K562 (cell line): ENCODE measurements at regions not wholly inside any gene's neighbourhood (a gene's known extent, or its start where the extent isn't known, plus 50 kb on each side); places are given as distances from the start of the nearest gene placed in this dataset.

Source experiments
- ATAC-seq: fragments of 200-7000 bp; cut with Tn5 transposase; 3 replicates; pipeline ENCODE4 v1.9.1; 2020; ENCODE audit warnings: moderate library complexity
- BruUV-seq: library from RNA; stranded (reverse); fragments of 400-500 nt; replicated peaks from 2 replicates; lab custom pipeline; 2021; lab: Mats Ljungman, UMichigan
- CTCF ChIA-PET: fragments of 300-600 bp; formaldehyde crosslinking; extraction: SDS; loops from one replicate; lab custom pipeline; 2021; ENCODE audit warnings: low intra/inter-chr PET ratio; lab: Yijun Ruan, JAX
- POLR2A ChIA-PET: fragments of 300-600, 350-650 bp; sonication (Branson Sonifier 250); formaldehyde crosslinking; extraction: SDS; loops from one replicate; lab custom pipeline; 2021; ENCODE audit warnings: antibody characterized with exemption, inconsistent platforms; lab: Yijun Ruan, JAX
- DNase-seq, 4 experiments: peaks; one replicate each; pipeline versions ENCODE4 v3.0.0 to v3.0.0-alpha.2; 2011 to 2018; ENCODE audit warnings: low spot score in 3 of 4, mixed read lengths in 3 of 4; ENCODE audit errors: extremely low read depth in 1 of 4
- FAIRE-seq: peaks from 2 replicates; lab custom pipeline; 2011; peaks lifted over from hg19 to GRCh38; lab: Jason Lieb, UNC
- H2AFZ ChIP-seq: 2 replicates; pipeline ENCODE4 v1.6.0; 2011; ENCODE audit warnings: low read depth, low read length, control low read depth, inconsistent platforms
- H3K27ac ChIP-seq: fragments of 200-600 bp; 3 replicates; pipeline ENCODE4 v1.8.0; 2011; ENCODE audit warnings: low read depth, mild to moderate bottlenecking, control low read depth, inconsistent platforms, low read length, moderate library complexity, mixed read lengths; ENCODE audit errors: extremely low read depth
- H3K27me3 ChIP-seq, 2 experiments: fragments of 300-600 bp in 1 of 2; 2 replicates in 1 of 2; 3 replicates in 1 of 2; pipeline versions ENCODE4 v1.6.0 to v1.8.0; 2011; ENCODE audit warnings: inconsistent platforms in 2 of 2, low read length in 2 of 2, mild to moderate bottlenecking in 1 of 2, mixed read lengths in 1 of 2, moderate library complexity in 1 of 2; ENCODE audit not compliant: control insufficient read depth in 2 of 2, insufficient read depth in 2 of 2
- H3K36me3 ChIP-seq: fragments of 300-600 bp; 3 replicates; pipeline ENCODE4 v1.8.0; 2011; ENCODE audit warnings: mild to moderate bottlenecking, low read length, inconsistent platforms; ENCODE audit not compliant: control insufficient read depth, insufficient read depth
- H3K4me1 ChIP-seq, 2 experiments: fragments of 200-600 bp in 1 of 2; replicated peaks in 1 of 2; 2 replicates in 1 of 2; 3 replicates in 1 of 2; pipeline versions ENCODE4 v1.5.1 to v1.8.0; 2011; ENCODE audit warnings: inconsistent platforms in 2 of 2, low read length in 2 of 2, mild to moderate bottlenecking in 1 of 2, mixed read lengths in 1 of 2, moderate library complexity in 1 of 2; ENCODE audit not compliant: control insufficient read depth in 2 of 2, insufficient read depth in 2 of 2
- H3K4me2 ChIP-seq: 2 replicates; pipeline ENCODE4 v1.6.1; 2011; ENCODE audit warnings: low read length, control low read depth, inconsistent platforms, mixed read lengths; ENCODE audit not compliant: insufficient read depth
- H3K4me3 ChIP-seq: fragments of 200-600 bp; sonication (generic), shearing (Covaris generic); 2 replicates; pipeline ENCODE4 v1.5.1; 2016; ENCODE audit warnings: control low read depth, inconsistent platforms
- H3K79me2 ChIP-seq: fragments of 200-600 bp; 3 replicates; pipeline ENCODE4 v1.8.0; 2011; ENCODE audit warnings: low read length, inconsistent platforms; ENCODE audit not compliant: control insufficient read depth, insufficient read depth
- H3K9ac ChIP-seq, 2 experiments: 2 replicates each; pipeline versions ENCODE4 v1.6.0 to v1.6.1; 2011; ENCODE audit warnings: low read depth in 2 of 2, low read length in 2 of 2, control low read depth in 1 of 2, inconsistent platforms in 1 of 2, mild to moderate bottlenecking in 1 of 2, mixed read lengths in 1 of 2; ENCODE audit not compliant: insufficient read depth in 1 of 2
- H3K9me1 ChIP-seq: one replicate; pipeline ENCODE4 v1.6.0; 2011; ENCODE audit warnings: inconsistent platforms, mild to moderate bottlenecking, low read length, moderate library complexity; ENCODE audit not compliant: control insufficient read depth, insufficient read depth
- H3K9me3 ChIP-seq: replicated peaks from 2 replicates; pipeline ENCODE4 v1.5.1; 2011; ENCODE audit warnings: low read depth, low read length, inconsistent platforms; ENCODE audit not compliant: control insufficient read depth, insufficient read depth
- H4K20me1 ChIP-seq: replicated peaks from 2 replicates; pipeline ENCODE4 v1.6.1; 2011; ENCODE audit warnings: low read length, inconsistent platforms, mixed read lengths; ENCODE audit not compliant: control insufficient read depth, insufficient read depth
- CGGBP1 ChIP-seq: fragments of 250-450 bp; sonication (Bioruptor Pico); IDR thresholded peaks from 2 replicates; pipeline ENCODE4 v1.9.0; 2021; ENCODE audit warnings: mild to moderate bottlenecking
- E2F4 ChIP-seq: sonication (generic); formaldehyde crosslinking; IDR thresholded peaks from 2 replicates; pipeline ENCODE4 v1.8.0; 2022; ENCODE audit warnings: mild to moderate bottlenecking, low read depth, missing genetic modification reagents
- FOXK2 ChIP-seq, 2 experiments: fragments of 450-650 bp; IDR thresholded peaks in 1 of 2; conservative IDR thresholded peaks in 1 of 2; 2 replicates each; pipeline ENCODE4 v1.6.1; 2016; ENCODE audit warnings: low read depth in 2 of 2, mild to moderate bottlenecking in 1 of 2
- HDAC3 ChIP-seq: fragments of 450-650 bp; IDR thresholded peaks from 2 replicates; pipeline ENCODE4 v1.6.1; 2018; ENCODE audit warnings: borderline replicate concordance, mild to moderate bottlenecking, moderate library complexity; ENCODE audit not compliant: partially characterized antibody
- MECOM ChIP-seq: fragments of 250-450 bp; sonication (Bioruptor Pico); IDR thresholded peaks from 2 replicates; pipeline ENCODE4 v1.8.0; 2022; ENCODE audit warnings: inconsistent platforms
- PKNOX1 ChIP-seq: fragments of 450-650 bp; IDR thresholded peaks from 2 replicates; pipeline ENCODE4 v1.6.1; 2016
- RBM14 ChIP-seq: fragments of 200-400 bp; formaldehyde crosslinking; IDR thresholded peaks from 2 replicates; pipeline ENCODE4 v1.6.1; 2018; ENCODE audit warnings: low read depth, mild to moderate bottlenecking, low read length, moderate library complexity, borderline replicate concordance; ENCODE audit not compliant: insufficient read depth
- RBM15 ChIP-seq: fragments of 200-400 bp; formaldehyde crosslinking; IDR thresholded peaks from 2 replicates; pipeline ENCODE4 v1.6.1; 2018; ENCODE audit warnings: mild to moderate bottlenecking, low read length, moderate library complexity; ENCODE audit not compliant: insufficient read depth
- SREBF2 ChIP-seq: sonication (generic); formaldehyde crosslinking; IDR thresholded peaks from 2 replicates; pipeline ENCODE4 v1.4.0; 2020; ENCODE audit warnings: mild to moderate bottlenecking, missing genetic modification reagents
- TBL1XR1 ChIP-seq, 2 experiments: IDR thresholded peaks; 2 replicates each; pipeline ENCODE4 v1.6.1; 2012; ENCODE audit warnings: improper control_type of control experiment in 2 of 2, low read length in 2 of 2, mild to moderate bottlenecking in 1 of 2
- TCF7 ChIP-seq: sonication (generic); IDR thresholded peaks from 2 replicates; pipeline ENCODE4 v1.6.1; 2016; ENCODE audit warnings: antibody characterized with exemption, borderline replicate concordance
- ZBTB12 ChIP-seq: fragments of 250-450 bp; sonication (Bioruptor Pico); IDR thresholded peaks from 2 replicates; pipeline ENCODE4 v1.4.0; 2020
- ZNF280B ChIP-seq: fragments of 250-450 bp; sonication (Bioruptor Pico); IDR thresholded peaks from 2 replicates; pipeline ENCODE4 v1.5.1; 2021; ENCODE audit warnings: mild to moderate bottlenecking
- WGBS: fragments of 100-300 bp; shearing (Covaris generic); methylation state at CpG from one replicate; pipeline ENCODE4 v1.1.6; 2016; ENCODE audit warnings: low coverage, mixed read lengths; ENCODE audit not compliant: insufficient coverage; ENCODE audit errors: missing lambda C conversion rate; 5-methylcytosine and 5-hydroxymethylcytosine counted together
- in situ Hi-C: fragments of 300-500 bp; cut with MboI; formaldehyde crosslinking; loops from 4 replicates; pipeline ENCODE4 v1.15.0; 2018; ENCODE audit warnings: inconsistent platforms, mixed read lengths
- intact Hi-C: fragments of 100-400 bp; cut with micrococcal nuclease; formaldehyde crosslinking; loops from 2 replicates; pipeline ENCODE4 v1.14.2; 2022

- TF ChIP-seq ZNF280B (CRISPR knock-in tag), result no peak
Observed at GRCh38 chr22:49571326-49571725, 256.3 kb downstream of the BRD1 start (continued).

GRCh38 chr22:49570032-49570848 lies 257.4 kb downstream of the BRD1 start:
- Histone ChIP-seq H4K20me1 (peaks cover 6% of the 10 kb centered on the region), H3K27me3 (no peaks in the 10 kb centered on the region), H2AFZ (no peak overlapping the region), H3K9me3 (no peaks in the 10 kb centered on the region), H3K79me2 (peaks cover 8% of the 10 kb centered on the region; the same call in 2 of the 3 replicates), H3K4me3 (no peak overlapping the region), H3K9ac (no peak overlapping the region), H3K4me1 (peaks cover 0 to 13% of the 10 kb centered on the region in 2 experiments; a peak in 2 of 5 replicates), H3K36me3 (peaks cover 6% of the 10 kb centered on the region), H3K4me2 (no peak overlapping the region), H3K27ac (no peak overlapping the region), H3K9me1 (peaks cover 3% of the 10 kb centered on the region)
- in situ Hi-C loops (no loop called here), intact Hi-C loops (no loop called here)
- ChIA-PET CTCF (no interaction called here), POLR2A (interaction anchor here (0.6 kb wide), 1 partner anchor 372 kb away, joined by 3 read pairs; no protein-coding TSS in a partner anchor)
- BruUV-seq, result no TSS peak
- DNase-seq, result no peak
- WGBS, result 91% methylated on average over 9 of the region's 20 CpGs
- FAIRE-seq, result no peak
- no peak for ATAC-seq
- TF ChIP-seq TCF7, result no peak
- no peak for TF ChIP-seq MECOM (CRISPR knock-in tag)
- no peak for TF ChIP-seq PKNOX1
- no peak for TF ChIP-seq SREBF2 (CRISPR knock-in tag)
- no peak for TF ChIP-seq RBM14
- TF ChIP-seq HDAC3, result no peak
- no peak for TF ChIP-seq RBM15
- TF ChIP-seq FOXK2 (conservative IDR thresholded peaks at IDR 0.05 in 1 of 2, IDR thresholded peaks at IDR 0.05 in 1 of 2; ENCODE audit: low read depth in 2 of 2), result no peak
- no peak for TF ChIP-seq E2F4 (CRISPR knock-in tag)
- TF ChIP-seq CGGBP1 (CRISPR knock-in tag), result no peak
- no peak for TF ChIP-seq ZBTB12 (CRISPR knock-in tag)
- TF ChIP-seq TBL1XR1 (IDR thresholded peaks at IDR 0.05; ENCODE audit: low read length in 2 of 2), result no peak
